Type B pancreatic cell (in vitro differentiated cells): ENCODE measurements at regions not wholly inside any gene's neighbourhood (a gene's known extent, or its start where the extent isn't known, plus 50 kb on each side); places are given as distances from the start of the nearest gene placed in this dataset.
"Not testable (repeated sequence)": the region's sequence is repeated elsewhere in the genome, so short reads cannot be mapped to it uniquely, and the experiment has no call there.

Source experiments
- DNase-seq: peaks from one replicate; pipeline ENCODE4 v3.0.0; 2021; ENCODE audit warnings: mixed read lengths; ENCODE audit not compliant: unreplicated experiment; ENCODE audit errors: extremely low spot score
- H3K27ac Mint-ChIP-seq: 2 replicates; pipeline ENCODE4 v1.8.0; 2021; ENCODE audit warnings: mild to moderate bottlenecking, mixed read lengths
- H3K27me3 Mint-ChIP-seq: 2 replicates; pipeline ENCODE4 v1.8.0; 2021; ENCODE audit warnings: mixed read lengths
- H3K36me3 Mint-ChIP-seq: 2 replicates; pipeline ENCODE4 v1.8.0; 2021; ENCODE audit warnings: mixed read lengths
- H3K4me1 Mint-ChIP-seq: one replicate; pipeline ENCODE4 v1.8.0; 2021; ENCODE audit warnings: mixed read lengths; ENCODE audit not compliant: unreplicated experiment
- H3K4me3 Mint-ChIP-seq: 2 replicates; pipeline ENCODE4 v1.8.0; 2021; ENCODE audit warnings: mild to moderate bottlenecking, mixed read lengths
- H3K9me3 Mint-ChIP-seq: 2 replicates; pipeline ENCODE4 v1.8.0; 2021; ENCODE audit warnings: mixed read lengths
- TF ChIP-seq, protein P1 (sequence below): fragments of 200-600 bp; sonication (generic); conservative IDR thresholded peaks from 2 replicates; pipeline ENCODE4 v1.5.0; 2021; ENCODE audit warnings: antibody characterized with exemption, mild to moderate bottlenecking

DNA sequence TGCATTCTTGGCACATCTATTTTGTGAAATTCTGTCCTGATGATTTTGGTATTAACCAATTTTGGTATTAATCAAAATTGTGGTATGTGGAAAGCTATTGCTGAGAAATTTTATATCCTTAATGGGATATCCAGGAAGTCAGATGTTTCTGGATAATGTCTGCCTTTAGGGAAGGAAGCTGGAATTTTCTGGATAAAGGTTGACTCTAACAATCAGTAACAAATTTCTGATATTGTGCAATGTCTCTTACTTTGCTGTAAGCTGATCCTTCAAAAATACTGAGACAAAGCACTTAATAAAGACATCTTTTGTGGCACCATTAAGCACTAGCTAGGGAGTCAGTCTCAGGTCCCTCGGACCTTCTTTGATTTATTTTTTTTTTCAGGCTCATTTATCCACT is 100.8 kb upstream of the UGP2 start:
- no peak overlapping the region for H3K27ac Mint-ChIP-seq
- H3K9me3 Mint-ChIP-seq = no peaks in the 10 kb centered on the region
- H3K4me1 Mint-ChIP-seq = peaks cover 7% of the 10 kb centered on the region
- DNase-seq = no peak
- H3K4me3 Mint-ChIP-seq = no peak overlapping the region
- H3K27me3 Mint-ChIP-seq = no peaks in the 10 kb centered on the region
- TF ChIP-seq, protein P1, sequence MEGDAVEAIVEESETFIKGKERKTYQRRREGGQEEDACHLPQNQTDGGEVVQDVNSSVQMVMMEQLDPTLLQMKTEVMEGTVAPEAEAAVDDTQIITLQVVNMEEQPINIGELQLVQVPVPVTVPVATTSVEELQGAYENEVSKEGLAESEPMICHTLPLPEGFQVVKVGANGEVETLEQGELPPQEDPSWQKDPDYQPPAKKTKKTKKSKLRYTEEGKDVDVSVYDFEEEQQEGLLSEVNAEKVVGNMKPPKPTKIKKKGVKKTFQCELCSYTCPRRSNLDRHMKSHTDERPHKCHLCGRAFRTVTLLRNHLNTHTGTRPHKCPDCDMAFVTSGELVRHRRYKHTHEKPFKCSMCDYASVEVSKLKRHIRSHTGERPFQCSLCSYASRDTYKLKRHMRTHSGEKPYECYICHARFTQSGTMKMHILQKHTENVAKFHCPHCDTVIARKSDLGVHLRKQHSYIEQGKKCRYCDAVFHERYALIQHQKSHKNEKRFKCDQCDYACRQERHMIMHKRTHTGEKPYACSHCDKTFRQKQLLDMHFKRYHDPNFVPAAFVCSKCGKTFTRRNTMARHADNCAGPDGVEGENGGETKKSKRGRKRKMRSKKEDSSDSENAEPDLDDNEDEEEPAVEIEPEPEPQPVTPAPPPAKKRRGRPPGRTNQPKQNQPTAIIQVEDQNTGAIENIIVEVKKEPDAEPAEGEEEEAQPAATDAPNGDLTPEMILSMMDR = no peak
- H3K36me3 Mint-ChIP-seq = no peaks in the 10 kb centered on the region

DNA sequence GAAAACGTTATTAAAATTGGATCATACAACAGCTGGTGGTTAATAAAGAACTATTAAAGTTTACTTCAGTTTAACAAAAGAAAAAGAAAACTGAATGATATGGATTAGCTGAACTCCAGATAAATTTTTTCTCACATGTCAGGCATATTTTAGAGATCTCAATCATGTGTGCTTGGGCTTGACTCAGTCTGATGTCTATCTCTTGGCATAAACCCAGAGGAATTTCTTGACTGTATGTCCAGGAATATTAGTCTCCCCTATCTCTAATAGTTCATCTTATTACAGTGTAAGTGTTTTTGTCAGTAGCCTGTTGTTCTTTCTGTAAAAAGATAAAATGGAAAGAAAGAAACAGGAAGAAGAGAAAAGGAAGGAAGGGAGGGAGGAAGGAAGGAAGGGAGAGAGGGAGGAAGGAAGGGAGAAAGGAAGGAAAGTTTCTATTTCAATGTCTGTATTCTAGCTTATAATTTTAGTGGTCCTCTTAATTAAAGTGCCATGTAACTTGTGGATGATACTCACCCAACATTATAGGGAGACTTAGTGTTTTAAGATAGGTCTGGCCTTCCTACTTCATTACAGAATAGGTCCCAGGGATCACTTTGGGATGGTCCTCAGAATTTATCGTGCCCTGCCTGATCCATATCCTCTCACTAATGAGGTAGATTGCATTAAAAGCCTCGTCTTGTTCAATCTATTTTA is 99.7 kb upstream of the UGP2 start:
- DNase-seq = no peak
- Mint-ChIP-seq H3K27me3 (no peaks in the 10 kb centered on the region), H3K9me3 (peaks cover 4% of the 10 kb centered on the region), H3K4me3 (no peak overlapping the region), H3K4me1 (peaks cover 5% of the 10 kb centered on the region), H3K36me3 (no peaks in the 10 kb centered on the region), H3K27ac (no peak overlapping the region)
- TF ChIP-seq, protein P1 = no peak

DNA sequence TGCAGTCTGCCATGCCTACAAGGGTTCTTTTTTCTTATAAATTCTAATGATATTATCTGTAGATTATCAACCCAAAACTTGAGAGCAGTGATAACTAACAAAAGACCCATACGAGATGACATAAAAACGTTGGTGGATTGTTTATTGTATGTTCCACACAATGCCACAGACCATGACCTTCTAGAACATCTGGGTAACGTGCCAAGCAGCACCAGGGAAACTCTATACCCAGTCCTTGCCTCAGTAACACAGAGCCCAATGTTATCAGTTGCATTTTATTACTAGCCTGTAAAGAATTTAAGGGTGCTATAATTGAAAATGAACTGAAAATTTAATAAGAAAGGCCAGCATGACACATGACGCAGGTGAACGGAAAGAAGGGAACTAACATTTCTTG is 99.1 kb upstream of the UGP2 start:
- no peaks in the 10 kb centered on the region for H3K36me3 Mint-ChIP-seq
- DNase-seq = no peak
- H3K4me3 Mint-ChIP-seq = no peak overlapping the region
- peaks cover 8% of the 10 kb centered on the region for H3K9me3 Mint-ChIP-seq
- no peak overlapping the region for H3K27ac Mint-ChIP-seq
- H3K4me1 Mint-ChIP-seq = no peaks in the 10 kb centered on the region
- H3K27me3 Mint-ChIP-seq = no peaks in the 10 kb centered on the region
- TF ChIP-seq, protein P1 = no peak

- Mint-ChIP-seq H3K4me3 (no peak overlapping the region), H3K4me1 (no peaks in the 10 kb centered on the region), H3K27me3 (no peaks in the 10 kb centered on the region), H3K27ac (no peak overlapping the region), H3K36me3 (no peaks in the 10 kb centered on the region), H3K9me3 (peaks cover 8% of the 10 kb centered on the region)
- TF ChIP-seq, protein P1 = no peak
- no peak for DNase-seq
These were observed 98.3 kb upstream of the UGP2 start for GRCh38 chr2:63743170-63743981.

DNA sequence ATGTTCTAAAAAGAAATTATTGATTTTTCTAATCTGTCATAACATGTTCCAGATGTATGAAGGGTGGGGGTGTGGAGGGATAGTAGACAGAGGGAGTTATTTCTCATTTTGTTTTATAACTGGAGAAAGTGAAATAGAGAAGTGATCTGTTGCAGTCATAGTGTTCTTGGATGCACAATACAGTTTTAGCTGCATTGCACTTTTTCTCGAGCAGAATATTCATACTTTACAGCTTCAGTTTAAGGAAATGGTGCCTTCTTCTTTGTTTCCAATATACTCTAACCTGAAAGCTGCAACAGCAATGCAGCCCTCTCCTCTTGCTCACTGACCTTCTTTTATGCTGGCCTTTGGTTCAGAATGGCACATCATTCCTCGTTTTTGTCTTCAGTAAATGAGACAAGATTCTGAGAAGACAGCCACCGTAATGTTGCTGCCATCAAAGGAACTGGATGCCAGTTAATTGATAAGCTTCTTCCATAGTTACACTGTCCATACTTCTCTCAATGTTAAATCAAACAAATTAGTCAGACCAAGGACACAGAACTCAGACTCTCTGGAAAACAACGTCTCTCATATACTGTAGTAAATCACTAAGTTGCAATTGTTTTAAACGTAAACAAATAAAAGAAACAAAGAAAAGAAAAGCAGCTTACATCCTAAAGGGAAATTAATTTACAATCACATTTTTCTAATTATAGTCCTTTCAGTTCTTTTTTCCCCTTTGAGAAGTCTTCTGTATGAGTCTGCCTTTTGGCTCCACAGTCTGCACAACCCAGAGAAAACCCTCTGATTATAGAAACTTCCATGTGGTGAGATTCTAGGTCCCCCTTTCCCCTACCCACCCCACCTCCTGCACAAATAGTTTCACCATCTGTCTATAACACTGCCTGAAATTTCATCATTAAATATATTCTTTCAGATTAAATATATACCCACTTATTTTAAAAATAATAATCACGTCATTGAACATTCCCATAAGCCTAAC is 97.4 kb upstream of the UGP2 start:
- Mint-ChIP-seq H3K4me1 (no peaks in the 10 kb centered on the region), H3K27me3 (no peaks in the 10 kb centered on the region), H3K36me3 (no peaks in the 10 kb centered on the region), H3K9me3 (peaks cover 8% of the 10 kb centered on the region), H3K27ac (no peak overlapping the region), H3K4me3 (no peak overlapping the region)
- TF ChIP-seq, protein P1 = no peak
- DNase-seq = no peak

GRCh38 chr2:63746548-63746947 is 95.1 kb upstream of the UGP2 start:
- DNase-seq, H3K4me1 Mint-ChIP-seq, H3K36me3 Mint-ChIP-seq, H3K27me3 Mint-ChIP-seq, H3K9me3 Mint-ChIP-seq, H3K27ac Mint-ChIP-seq, H3K4me3 Mint-ChIP-seq: not testable (repeated sequence)
